Kidney epithelial cell (primary cell): ENCODE measurements at regions not wholly inside any gene's neighbourhood (a gene's known extent, or its start where the extent isn't known, plus 50 kb on each side); places are given as distances from the start of the nearest gene placed in this dataset.

ENCODE experiments used
- DNase-seq: peaks from one replicate; pipeline ENCODE4 v3.0.0-alpha.2; 2010; ENCODE audit warnings: low read depth
- H3K27me3 ChIP-seq: 2 replicates; pipeline ENCODE4 v1.6.0; 2011; ENCODE audit warnings: low read length; ENCODE audit not compliant: control insufficient read depth, insufficient read depth
- H3K36me3 ChIP-seq: 2 replicates; pipeline ENCODE4 v1.5.1; 2011; ENCODE audit warnings: low read length; ENCODE audit not compliant: control insufficient read depth, insufficient read depth
- H3K4me3 ChIP-seq: 2 replicates; pipeline ENCODE4 v1.5.1; 2011; ENCODE audit warnings: low read depth, mild to moderate bottlenecking, control low read depth, low read length
- TF ChIP-seq, protein P1 (sequence below): IDR thresholded peaks from 2 replicates; pipeline ENCODE4 v1.5.1; 2011; ENCODE audit warnings: mild to moderate bottlenecking, moderate library complexity, low read length, control low read depth, inconsistent platforms; ENCODE audit not compliant: insufficient read depth, poor library complexity, severe bottlenecking

DNA sequence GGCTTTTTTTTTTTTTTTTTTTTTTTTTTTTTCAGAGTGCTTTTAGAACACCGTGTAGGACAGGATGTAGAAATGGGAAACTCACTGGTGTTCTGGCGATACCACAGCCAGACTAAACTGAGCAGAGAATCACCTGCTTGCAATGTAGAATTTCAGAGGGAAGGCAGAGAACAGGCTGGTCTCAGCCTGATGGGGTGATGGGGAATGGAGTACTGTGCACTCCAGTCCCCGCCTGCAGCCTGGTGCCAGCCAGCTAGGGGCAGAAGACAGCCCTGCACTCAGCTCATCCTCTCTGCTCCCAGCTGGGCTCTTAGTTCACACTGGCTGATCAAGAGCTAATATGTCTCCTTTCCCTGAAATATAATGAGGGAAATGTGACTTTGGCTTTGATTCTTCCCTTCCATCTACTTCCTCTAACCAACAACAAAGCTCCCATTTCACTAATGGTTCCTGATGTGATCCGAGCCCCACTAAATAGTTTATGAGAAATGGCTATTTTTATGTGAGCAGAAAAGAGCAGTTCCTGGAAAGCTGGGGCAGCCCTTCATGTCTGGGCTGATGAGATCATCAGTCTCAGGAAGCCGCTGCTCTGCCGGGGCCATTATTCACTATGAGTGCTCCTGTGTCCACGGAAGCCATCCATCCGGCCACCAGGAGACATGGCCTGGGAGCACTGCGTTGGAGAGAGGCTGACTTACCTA lies 209.7 kb downstream of the GADD45G start:
- no peaks in the 10 kb centered on the region for H3K36me3 ChIP-seq
- H3K4me3 ChIP-seq, result no peak overlapping the region
- no peaks in the 10 kb centered on the region for H3K27me3 ChIP-seq
- no peak for DNase-seq
- TF ChIP-seq, protein P1, sequence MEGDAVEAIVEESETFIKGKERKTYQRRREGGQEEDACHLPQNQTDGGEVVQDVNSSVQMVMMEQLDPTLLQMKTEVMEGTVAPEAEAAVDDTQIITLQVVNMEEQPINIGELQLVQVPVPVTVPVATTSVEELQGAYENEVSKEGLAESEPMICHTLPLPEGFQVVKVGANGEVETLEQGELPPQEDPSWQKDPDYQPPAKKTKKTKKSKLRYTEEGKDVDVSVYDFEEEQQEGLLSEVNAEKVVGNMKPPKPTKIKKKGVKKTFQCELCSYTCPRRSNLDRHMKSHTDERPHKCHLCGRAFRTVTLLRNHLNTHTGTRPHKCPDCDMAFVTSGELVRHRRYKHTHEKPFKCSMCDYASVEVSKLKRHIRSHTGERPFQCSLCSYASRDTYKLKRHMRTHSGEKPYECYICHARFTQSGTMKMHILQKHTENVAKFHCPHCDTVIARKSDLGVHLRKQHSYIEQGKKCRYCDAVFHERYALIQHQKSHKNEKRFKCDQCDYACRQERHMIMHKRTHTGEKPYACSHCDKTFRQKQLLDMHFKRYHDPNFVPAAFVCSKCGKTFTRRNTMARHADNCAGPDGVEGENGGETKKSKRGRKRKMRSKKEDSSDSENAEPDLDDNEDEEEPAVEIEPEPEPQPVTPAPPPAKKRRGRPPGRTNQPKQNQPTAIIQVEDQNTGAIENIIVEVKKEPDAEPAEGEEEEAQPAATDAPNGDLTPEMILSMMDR, result no peak

DNA sequence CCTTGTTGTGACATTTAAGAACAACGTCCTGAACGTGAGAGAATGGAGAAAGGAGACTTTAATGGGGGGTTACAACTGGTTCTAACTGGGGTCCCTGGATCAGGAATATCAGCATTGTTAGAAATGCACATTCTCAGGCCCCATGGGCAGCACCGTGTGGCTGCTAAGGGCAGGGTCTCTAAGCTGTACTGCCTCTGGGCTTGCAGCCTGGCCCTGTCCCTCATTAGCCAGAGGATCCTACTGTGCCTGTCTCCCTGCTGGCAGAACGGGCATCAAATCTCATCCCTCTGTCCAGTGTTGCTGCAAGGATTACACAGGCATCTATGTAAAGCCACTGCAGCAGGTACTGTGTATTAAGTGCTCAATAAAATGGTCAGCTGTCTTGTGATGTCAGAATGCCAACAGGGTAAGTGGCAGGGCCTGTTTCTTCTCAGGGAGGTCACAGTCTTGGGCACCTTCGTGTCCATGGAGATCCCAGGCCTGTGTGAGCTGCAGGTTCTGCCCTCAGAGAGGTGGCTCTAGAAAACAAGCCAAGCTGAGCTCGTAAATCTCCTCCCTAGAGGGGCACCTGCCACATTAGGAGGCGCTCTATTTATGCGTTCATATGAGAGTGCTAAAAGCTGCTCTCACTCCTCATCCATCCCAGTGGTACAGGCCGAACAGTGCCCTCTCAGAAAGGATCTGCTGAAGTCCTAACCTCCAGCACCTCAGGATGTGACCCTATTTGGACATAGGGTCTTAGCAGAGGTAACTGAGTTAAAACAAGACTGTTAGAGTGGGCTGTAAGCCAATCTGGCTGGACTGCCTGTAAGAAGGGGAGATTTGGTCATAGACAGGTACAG lies 210.5 kb downstream of the GADD45G start:
- Histone ChIP-seq H3K27me3 (no peaks in the 10 kb centered on the region), H3K36me3 (no peaks in the 10 kb centered on the region), H3K4me3 (no peak overlapping the region)
- TF ChIP-seq, protein P1, result no peak
- DNase-seq, result no peak

DNA sequence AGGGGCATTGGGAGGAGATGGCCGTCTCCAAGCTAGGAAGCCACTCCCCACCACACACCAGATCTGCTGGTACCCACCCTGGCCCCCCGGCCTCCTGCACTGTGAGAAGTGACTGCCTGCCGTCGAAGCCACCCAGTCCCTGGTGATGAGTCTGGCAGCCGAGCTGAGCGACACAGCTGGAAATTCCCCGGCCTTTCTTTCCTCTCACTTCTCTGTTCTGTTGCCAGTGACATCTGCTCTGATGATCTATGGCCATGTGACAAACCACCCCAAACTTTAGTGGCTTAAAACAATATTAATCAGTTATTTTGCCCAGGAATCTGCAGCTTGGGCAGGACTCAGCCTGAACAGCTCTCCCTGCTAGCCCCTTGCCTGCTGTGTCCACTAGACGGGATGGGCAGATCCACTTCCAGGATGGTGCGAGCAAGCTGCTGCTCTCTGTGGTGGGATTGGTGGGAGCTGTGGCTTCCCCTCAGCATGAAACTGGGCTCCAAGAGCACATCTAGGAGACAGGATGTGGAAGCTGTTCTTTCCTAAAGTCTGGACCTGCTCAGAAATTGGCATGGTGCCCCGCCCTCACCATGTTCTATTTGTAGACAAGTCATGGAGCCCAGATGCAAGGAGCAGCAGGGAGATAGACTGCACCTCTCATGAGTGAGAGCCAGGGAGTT lies 211.2 kb downstream of the GADD45G start:
- no peaks in the 10 kb centered on the region for H3K36me3 ChIP-seq
- no peak for DNase-seq
- no peaks in the 10 kb centered on the region for H3K27me3 ChIP-seq
- no peak overlapping the region for H3K4me3 ChIP-seq
- TF ChIP-seq, protein P1, result no peak

DNA sequence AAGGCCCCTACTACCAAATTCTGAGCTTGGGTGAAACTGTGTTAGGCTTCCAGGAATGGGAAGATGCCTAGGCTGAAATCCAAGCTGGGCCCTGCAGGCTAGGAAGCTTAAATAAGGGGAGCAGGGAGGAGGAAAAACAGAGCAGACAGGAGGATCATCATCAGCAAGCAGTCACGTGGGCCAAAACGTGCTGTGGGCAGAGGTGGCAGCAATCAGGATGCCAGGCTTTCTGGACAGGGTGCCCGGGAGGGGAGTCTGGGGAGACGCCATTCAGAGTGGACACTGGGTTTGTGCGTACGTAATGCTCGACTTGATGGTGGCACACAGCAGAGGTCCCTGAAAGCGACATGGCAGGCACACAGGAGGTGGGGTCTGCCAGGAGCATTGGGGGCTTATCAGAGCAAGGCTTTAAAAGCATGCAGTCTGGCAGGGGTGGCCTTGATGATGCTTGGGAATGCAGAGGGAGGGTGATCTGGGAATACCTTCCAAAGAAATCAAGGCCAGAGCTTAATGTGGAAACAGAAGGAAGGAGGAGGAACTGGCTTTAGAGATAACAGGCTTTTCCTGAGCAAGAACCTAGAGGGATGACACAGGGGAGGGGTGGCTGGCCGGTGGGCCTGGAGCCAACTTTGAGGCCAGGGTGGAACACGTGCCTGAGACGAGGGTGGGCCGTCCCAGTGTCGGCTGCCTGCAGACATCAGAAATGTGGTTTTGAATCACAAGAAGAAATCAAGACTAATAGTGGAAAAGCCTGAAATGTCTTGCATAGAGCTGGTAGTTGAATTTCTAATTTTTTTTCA lies 212.5 kb downstream of the GADD45G start:
- TF ChIP-seq, protein P1, result no peak
- DNase-seq, result no peak
- no peak overlapping the region for H3K4me3 ChIP-seq
- H3K36me3 ChIP-seq, result no peaks in the 10 kb centered on the region
- no peaks in the 10 kb centered on the region for H3K27me3 ChIP-seq

DNA sequence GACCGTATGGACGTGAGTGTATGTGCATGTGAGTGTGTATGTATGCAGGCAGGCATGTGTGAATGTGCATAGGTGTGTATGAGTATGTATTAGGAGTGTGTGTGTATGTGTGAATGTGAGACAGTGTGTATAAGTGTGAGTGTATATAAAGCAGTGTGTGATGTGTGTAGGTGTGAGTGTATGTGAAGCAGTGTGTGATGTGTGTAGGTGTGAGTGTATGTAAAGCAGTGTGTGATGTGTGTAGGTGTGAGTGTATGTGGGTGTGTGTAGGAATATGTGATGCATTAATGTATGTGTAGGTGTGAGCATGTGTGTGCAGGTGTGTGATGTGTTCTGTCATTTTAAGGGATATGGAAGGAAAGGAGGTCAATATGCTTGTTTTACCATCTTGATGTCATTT lies 215.5 kb downstream of the GADD45G start:
- TF ChIP-seq, protein P1, result no peak
- peaks cover 2% of the 10 kb centered on the region for H3K27me3 ChIP-seq

More for the DNA sequence above, 215.5 kb downstream of the GADD45G start:
- no peak overlapping the region for H3K4me3 ChIP-seq
- no peak for DNase-seq
- H3K36me3 ChIP-seq, result no peaks in the 10 kb centered on the region
